Gastrocnemius medialis (tissue), 4 donors: ENCODE measurements at regions not wholly inside any gene's neighbourhood (a gene's known extent, or its start where the extent isn't known, plus 50 kb on each side); places are given as distances from the start of the nearest gene placed in this dataset.
"Not testable (repeated sequence)": the region's sequence is repeated elsewhere in the genome, so short reads cannot be mapped to it uniquely, and the experiment has no call there.

Experiments used
- ATAC-seq, 2 donors: fragments of 150-250 bp; one replicate each; pipeline ENCODE4 v1.9.1; 2016
- DNase-seq, 2 donors: peaks; one replicate each; pipeline ENCODE4 v3.0.0-alpha.2; 2019
- H3K27ac ChIP-seq, 4 donors: fragments of 200-600 bp; sonication (generic); 1 replicate in 1 of 4; 2 replicates in 3 of 4; pipeline ENCODE4 v1.5.1; 2016 to 2018; ENCODE audit warnings: mild to moderate bottlenecking in 2 of 4, moderate library complexity in 1 of 4
- H3K27me3 ChIP-seq, 3 donors: fragments of 200-600 bp; sonication (generic) in 2 of 3; 1 replicate in 1 of 3; 2 replicates in 2 of 3; pipeline versions ENCODE4 v1.5.1 to v1.6.0; 2016 to 2019; ENCODE audit warnings: mild to moderate bottlenecking in 1 of 3, moderate library complexity in 1 of 3
- H3K36me3 ChIP-seq, 2 donors: fragments of 200-600 bp; sonication (generic) in 1 of 2; one replicate each; pipeline ENCODE4 v1.5.1; 2017 to 2018
- H3K4me1 ChIP-seq, 2 donors: fragments of 200-600 bp; sonication (generic) in 1 of 2; one replicate each; pipeline ENCODE4 v1.5.1; 2016 to 2017; ENCODE audit warnings: mild to moderate bottlenecking in 2 of 2
- H3K4me3 ChIP-seq, 4 donors: fragments of 200-600 bp; sonication (generic) in 3 of 4; 1 replicate in 1 of 4; 2 replicates in 3 of 4; pipeline ENCODE4 v1.5.1; 2016 to 2019; ENCODE audit warnings: mild to moderate bottlenecking in 2 of 4
- H3K9me3 ChIP-seq, 3 donors: fragments of 200-600 bp; sonication (generic) in 2 of 3; 1 replicate in 1 of 3; 2 replicates in 2 of 3; pipeline ENCODE4 v1.5.1; 2016 to 2019
- CTCF ChIP-seq, 5 experiments: fragments of 450-650 bp in 3 of 5; fragments of 200-600 bp in 2 of 5; sonication (generic) in 2 of 5; IDR thresholded peaks in 4 of 5; conservative IDR thresholded peaks in 1 of 5; 1 replicate in 4 of 5; 2 replicates in 1 of 5; pipeline ENCODE4 v1.5.1; 2016 to 2019; ENCODE audit warnings: antibody characterized with exemption in 5 of 5, mild to moderate bottlenecking in 3 of 5, moderate library complexity in 3 of 5
- POLR2A ChIP-seq, 2 donors: fragments of 450-650 bp; IDR thresholded peaks; one replicate each; pipeline ENCODE4 v1.6.1; 2017; ENCODE audit warnings: antibody characterized with exemption in 2 of 2, mild to moderate bottlenecking in 2 of 2, moderate library complexity in 2 of 2
- in situ Hi-C, 4 donors: fragments of 200-750 bp; cut with MboI; loops; one replicate each; pipeline versions ENCODE4 v1.15.0 to v1.8.0; 2017; ENCODE audit warnings: low sequenced_read_pairs in 4 of 4
- intact Hi-C: fragments of 100-400 bp; cut with DNase I; formaldehyde crosslinking; loops from one replicate; pipeline ENCODE4 v1.15.1; 2023; ENCODE audit warnings: low total_unique reads

GRCh38 chr11:44388828-44389657 lies 79.1 kb upstream of the ALX4 start:
- in situ Hi-C loops (no loop called here), intact Hi-C loops (no loop called here)
- no peak overlapping the region for H3K4me3 ChIP-seq
- ATAC-seq (no peak), DNase-seq (no peak)
- H3K9me3 ChIP-seq, result no peaks in the 10 kb centered on the region
- H3K36me3 ChIP-seq, result no peaks in the 10 kb centered on the region
- no peaks in the 10 kb centered on the region for H3K27me3 ChIP-seq
- H3K4me1 ChIP-seq, result no peaks in the 10 kb centered on the region
- no peak overlapping the region for H3K27ac ChIP-seq
- no peak for TF ChIP-seq POLR2A (IDR thresholded peaks at IDR 0.05)
- TF ChIP-seq CTCF (IDR thresholded peaks at IDR 0.05 in 4 of 5, conservative IDR thresholded peaks at IDR 0.05 in 1 of 5), result no peak

- H3K4me3 ChIP-seq, result no peak overlapping the region
- in situ Hi-C loops (no loop called here), intact Hi-C loops (no loop called here)
- no peaks in the 10 kb centered on the region for H3K27me3 ChIP-seq
- ATAC-seq (no peak), DNase-seq (no peak)
- H3K27ac ChIP-seq, result no peak overlapping the region
- no peaks in the 10 kb centered on the region for H3K9me3 ChIP-seq
- TF ChIP-seq POLR2A (IDR thresholded peaks at IDR 0.05) (no peak), CTCF (IDR thresholded peaks at IDR 0.05 in 4 of 5, conservative IDR thresholded peaks at IDR 0.05 in 1 of 5) (no peak)
- H3K36me3 ChIP-seq, result no peaks in the 10 kb centered on the region
- no peaks in the 10 kb centered on the region for H3K4me1 ChIP-seq
These were observed 80.1 kb upstream of the ALX4 start for GRCh38 chr11:44389963-44390605.

GRCh38 chr11:44391004-44391403 lies 81.1 kb upstream of the ALX4 start:
- in situ Hi-C loops, H3K27ac ChIP-seq, ATAC-seq, H3K4me1 ChIP-seq, H3K9me3 ChIP-seq, H3K36me3 ChIP-seq, H3K27me3 ChIP-seq, DNase-seq, H3K4me3 ChIP-seq, intact Hi-C loops: not testable (repeated sequence)

GRCh38 chr11:44396746-44397145 lies 86.8 kb upstream of the ALX4 start:
- intact Hi-C loops, H3K27ac ChIP-seq, H3K9me3 ChIP-seq, H3K4me1 ChIP-seq, H3K27me3 ChIP-seq, H3K36me3 ChIP-seq, ATAC-seq, in situ Hi-C loops, DNase-seq, H3K4me3 ChIP-seq: not testable (repeated sequence)

GRCh38 chr11:44397586-44398178 lies 87.7 kb upstream of the ALX4 start:
- in situ Hi-C loops, result no loop called here
- peaks cover 0 to 5% (median 5%) of the 10 kb centered on the region in 3 donors for H3K27me3 ChIP-seq
- no peak overlapping the region for H3K4me3 ChIP-seq
- no peak overlapping the region for H3K27ac ChIP-seq
- TF ChIP-seq CTCF (IDR thresholded peaks at IDR 0.05 in 4 of 5, conservative IDR thresholded peaks at IDR 0.05 in 1 of 5) (no peak), POLR2A (IDR thresholded peaks at IDR 0.05) (no peak)
- no peaks in the 10 kb centered on the region for H3K36me3 ChIP-seq
- ATAC-seq (no peak), DNase-seq (no peak)
- intact Hi-C loops, result no loop called here
- H3K4me1 ChIP-seq, result no peaks in the 10 kb centered on the region
- H3K9me3 ChIP-seq, result no peaks in the 10 kb centered on the region
